ENCODE measurements at regions not wholly inside any gene's neighbourhood (a gene's known extent, or its start where the extent isn't known, plus 50 kb on each side); places are given as distances from the start of the nearest gene placed in this dataset.

GRCh38 chr10:9504227-9504626, 1449.7 kb downstream of the GATA3 start (continued):
- TF ChIP-seq BCLAF1 (IDR thresholded peaks at IDR 0.05) (no peak), TCF7 (IDR thresholded peaks at IDR 0.05; ENCODE audit: borderline replicate concordance) (no peak), EED (IDR thresholded peaks at IDR 0.05; ENCODE audit: low read depth) (no peak), SIX5 (IDR thresholded peaks at IDR 0.05; ENCODE audit: low read depth, low read length, severe bottlenecking) (no peak)

GRCh38 chr10:9505546-9505945, 1451.1 kb downstream of the GATA3 start:
- no peak overlapping the region for H2AFZ ChIP-seq (ENCODE audit: control insufficient read depth, low read depth, low read length)
- no peak overlapping the region for H3K27ac ChIP-seq (ENCODE audit: control insufficient read depth, insufficient read depth)
- H3K4me2 ChIP-seq (ENCODE audit: control insufficient read depth, insufficient read depth): no peak overlapping the region
- no peaks in the 10 kb centered on the region for H3K36me3 ChIP-seq (ENCODE audit: control insufficient read depth in 2 of 2, insufficient read depth in 2 of 2, low read length in 1 of 2)
- ChIA-PET RAD21 (ENCODE audit: unreplicated experiment) (no interaction called here), CTCF (no interaction called here), POLR2A (no interaction called here), SMC1A (ENCODE audit: uncharacterized antibody, unreplicated experiment) (no interaction called here)
- no peaks in the 10 kb centered on the region for H4K20me1 ChIP-seq (ENCODE audit: control insufficient read depth, insufficient read depth)
- no peaks in the 10 kb centered on the region for H3K4me1 ChIP-seq (ENCODE audit: control insufficient read depth, insufficient read depth, low read length)
- ATAC-seq (no peak), DNase-seq (ENCODE audit: low read depth, low spot score) (no peak), FAIRE-seq (no peak)
- no peak overlapping the region for H3K4me3 ChIP-seq
- in situ Hi-C loops (cut with MboI) (no loop called here), intact Hi-C loops (cut with micrococcal nuclease; ENCODE audit: unreplicated experiment) (no loop called here)
- no peak overlapping the region for H3K9ac ChIP-seq (ENCODE audit: control insufficient read depth, insufficient read depth, low read length)
- no peak for TF ChIP-seq REST (IDR thresholded peaks at IDR 0.05; ENCODE audit: low read depth, low read length)
- TF ChIP-seq ZNF207 (IDR thresholded peaks at IDR 0.05; ENCODE audit: borderline replicate concordance): no peak
- TF ChIP-seq ZNF592 (IDR thresholded peaks at IDR 0.05): no peak
- TF ChIP-seq RAD51 (IDR thresholded peaks at IDR 0.05): no peak
- no peak for TF ChIP-seq CHD1 (IDR thresholded peaks at IDR 0.05; ENCODE audit: low read depth, low read length)
- TF ChIP-seq BCL3 (IDR thresholded peaks at IDR 0.05; ENCODE audit: borderline replicate concordance, insufficient read depth, low read depth, low read length, poor library complexity, severe bottlenecking): no peak
- TF ChIP-seq ZNF217 (IDR thresholded peaks at IDR 0.05): no peak
- no peaks in the 10 kb centered on the region for H3K27me3 ChIP-seq (replicated peaks in 1 of 2; ENCODE audit: control insufficient read depth in 2 of 2, insufficient read depth in 2 of 2, low read length in 1 of 2)
- no peaks in the 10 kb centered on the region for H3K9me3 ChIP-seq (replicated peaks; ENCODE audit: control insufficient read depth, insufficient read depth, low read length)
- BruUV-seq (replicated peaks): no TSS peak
- no peaks in the 10 kb centered on the region for H3K79me2 ChIP-seq (ENCODE audit: control insufficient read depth, insufficient read depth, low read length)
- WGBS (ENCODE audit: insufficient coverage, insufficient replicate concordance, low lambda C conversion rate, missing lambda C conversion rate): 0% methylated on average over 2 of the region's 2 CpGs
